Peyer's patch (tissue), 4 donors: ENCODE measurements at regions not wholly inside any gene's neighbourhood (a gene's known extent, or its start where the extent isn't known, plus 50 kb on each side); places are given as distances from the start of the nearest gene placed in this dataset.

Experiments used
- DNase-seq, 3 donors: peaks; one replicate each; pipeline ENCODE4 v3.0.0-alpha.2; 2017 to 2019
- H3K27ac ChIP-seq, 4 donors: fragments of 200-600 bp; sonication (generic); one replicate each; pipeline ENCODE4 v1.5.1; 2016 to 2019
- H3K27me3 ChIP-seq, 2 donors: fragments of 200-600 bp; sonication (generic); one replicate each; pipeline ENCODE4 v1.5.1; 2019
- H3K36me3 ChIP-seq, 3 donors: fragments of 200-600 bp; sonication (generic); one replicate each; pipeline ENCODE4 v1.5.1; 2016 to 2019
- H3K4me1 ChIP-seq, 4 donors: fragments of 200-600 bp; sonication (generic); one replicate each; pipeline ENCODE4 v1.5.1; 2016 to 2019
- H3K4me3 ChIP-seq, 4 donors: fragments of 200-600 bp; sonication (generic); 1 replicate in 3 of 4; 2 replicates in 1 of 4; pipeline ENCODE4 v1.5.1; 2016 to 2019; ENCODE audit warnings: mild to moderate bottlenecking in 1 of 4
- H3K9me3 ChIP-seq, 4 donors: fragments of 200-600 bp; sonication (generic); one replicate each; pipeline ENCODE4 v1.5.1; 2016 to 2019; ENCODE audit warnings: mild to moderate bottlenecking in 1 of 4
- CTCF ChIP-seq, 6 experiments: fragments of 450-650 bp in 4 of 6; fragments of 200-600 bp in 2 of 6; sonication (generic) in 1 of 6; IDR thresholded peaks; one replicate each; pipeline ENCODE4 v1.5.1; 2017 to 2019; ENCODE audit warnings: antibody characterized with exemption in 6 of 6, mild to moderate bottlenecking in 3 of 6, moderate library complexity in 1 of 6
- POLR2A ChIP-seq, 2 donors: fragments of 450-650 bp; IDR thresholded peaks; one replicate each; pipeline ENCODE4 v1.5.1; 2017; ENCODE audit warnings: antibody characterized with exemption in 2 of 2, mild to moderate bottlenecking in 2 of 2, moderate library complexity in 2 of 2

DNA sequence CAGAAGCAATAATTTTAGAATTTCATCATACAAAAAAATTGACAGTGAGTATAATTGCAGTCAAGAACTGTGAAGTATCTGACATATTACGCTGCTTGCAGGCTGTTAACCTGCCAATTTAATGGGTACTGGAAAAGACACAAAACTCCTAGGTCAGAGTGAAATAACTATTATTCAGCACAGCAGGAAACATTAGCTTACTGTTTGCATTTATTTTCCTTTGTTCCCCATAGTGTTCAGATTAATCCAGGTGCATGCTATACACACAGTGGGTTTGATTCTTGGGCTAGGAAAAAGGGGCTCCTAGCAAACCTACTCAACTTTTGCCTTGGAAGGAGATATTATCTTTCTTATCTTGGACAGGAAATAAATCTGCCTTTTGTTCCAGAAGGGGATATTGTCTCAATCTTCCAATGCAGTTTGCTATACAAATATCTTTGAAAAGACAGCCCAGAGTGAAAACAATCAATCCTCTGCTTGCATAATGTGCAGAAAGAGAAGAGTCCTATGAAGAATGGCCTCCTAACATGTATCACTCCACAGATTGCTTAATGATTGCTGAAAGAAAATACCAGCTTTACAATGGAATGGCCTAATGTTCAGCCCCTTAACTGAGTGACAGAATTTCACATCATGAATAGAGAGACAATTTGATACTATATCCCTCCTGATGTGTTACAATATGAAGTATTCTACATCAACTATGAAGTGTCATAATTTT lies 443.4 kb downstream of the TBC1D4 start:
- Histone ChIP-seq H3K27me3 (no peaks in the 10 kb centered on the region), H3K4me3 (no peak overlapping the region), H3K27ac (no peak overlapping the region), H3K36me3 (no peaks in the 10 kb centered on the region), H3K4me1 (no peaks in the 10 kb centered on the region), H3K9me3 (peaks cover 0 to 5% (median 0%) of the 10 kb centered on the region in 4 donors)
- no peak for DNase-seq
- TF ChIP-seq CTCF (IDR thresholded peaks at IDR 0.05) (no peak), POLR2A (IDR thresholded peaks at IDR 0.05) (no peak)

GRCh38 chr13:75025956-75026355 lies 456.0 kb downstream of the TBC1D4 start:
- no peaks in the 10 kb centered on the region for H3K27me3 ChIP-seq
- no peaks in the 10 kb centered on the region for H3K4me1 ChIP-seq
- H3K9me3 ChIP-seq = no peaks in the 10 kb centered on the region
- H3K27ac ChIP-seq = no peak overlapping the region
- DNase-seq = no peak
- no peak overlapping the region for H3K4me3 ChIP-seq
- no peak for TF ChIP-seq POLR2A (IDR thresholded peaks at IDR 0.05)
- no peak for TF ChIP-seq CTCF (IDR thresholded peaks at IDR 0.05)
- no peaks in the 10 kb centered on the region for H3K36me3 ChIP-seq

GRCh38 chr13:75024602-75025001 lies 457.4 kb downstream of the TBC1D4 start:
- H3K27me3 ChIP-seq = no peaks in the 10 kb centered on the region
- H3K9me3 ChIP-seq = no peaks in the 10 kb centered on the region
- no peaks in the 10 kb centered on the region for H3K4me1 ChIP-seq
- DNase-seq = no peak
- H3K27ac ChIP-seq = no peak overlapping the region
- H3K4me3 ChIP-seq = no peak overlapping the region
- no peaks in the 10 kb centered on the region for H3K36me3 ChIP-seq
- TF ChIP-seq POLR2A (IDR thresholded peaks at IDR 0.05) (no peak), CTCF (IDR thresholded peaks at IDR 0.05) (no peak)

- no peaks in the 10 kb centered on the region for H3K9me3 ChIP-seq
- no peak overlapping the region for H3K27ac ChIP-seq
- no peak overlapping the region for H3K4me3 ChIP-seq
- no peaks in the 10 kb centered on the region for H3K4me1 ChIP-seq
- TF ChIP-seq CTCF (IDR thresholded peaks at IDR 0.05) = no peak
- TF ChIP-seq POLR2A (IDR thresholded peaks at IDR 0.05) = no peak
- DNase-seq = no peak
- H3K27me3 ChIP-seq = no peaks in the 10 kb centered on the region
- H3K36me3 ChIP-seq = no peaks in the 10 kb centered on the region
Measured at GRCh38 chr13:75023609-75024008, 458.4 kb downstream of the TBC1D4 start.

DNA sequence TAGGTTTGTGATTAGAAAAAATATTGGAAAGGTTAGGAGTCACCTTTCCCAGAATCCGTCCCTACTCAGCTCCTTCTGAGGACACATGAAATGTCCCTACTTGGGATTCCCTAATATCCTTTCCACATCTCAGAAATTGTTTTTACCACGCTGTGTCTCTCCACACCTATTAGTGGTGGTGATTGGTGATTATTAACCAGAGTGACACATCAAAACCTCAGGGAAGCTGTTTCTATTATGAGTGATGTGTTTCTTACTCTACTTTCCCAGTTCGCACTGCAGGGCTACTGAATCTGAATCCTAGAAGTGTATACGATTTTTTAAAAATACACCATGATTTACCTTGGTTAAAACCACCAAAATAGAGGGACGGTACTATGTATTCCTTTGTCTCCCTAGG lies 460.8 kb downstream of the TBC1D4 start:
- Histone ChIP-seq H3K4me3 (no peak overlapping the region), H3K4me1 (no peaks in the 10 kb centered on the region), H3K36me3 (no peaks in the 10 kb centered on the region), H3K27ac (no peak overlapping the region), H3K9me3 (no peaks in the 10 kb centered on the region), H3K27me3 (no peaks in the 10 kb centered on the region)
- DNase-seq = no peak
- no peak for TF ChIP-seq CTCF (IDR thresholded peaks at IDR 0.05)
- no peak for TF ChIP-seq POLR2A (IDR thresholded peaks at IDR 0.05)

- DNase-seq = no peak
- Histone ChIP-seq H3K9me3 (no peaks in the 10 kb centered on the region), H3K27me3 (no peaks in the 10 kb centered on the region), H3K4me1 (no peaks in the 10 kb centered on the region), H3K4me3 (no peak overlapping the region), H3K27ac (no peak overlapping the region), H3K36me3 (no peaks in the 10 kb centered on the region)
- no peak for TF ChIP-seq CTCF (IDR thresholded peaks at IDR 0.05)
- TF ChIP-seq POLR2A (IDR thresholded peaks at IDR 0.05) = no peak
Measured at GRCh38 chr13:75016225-75016624, 465.7 kb downstream of the TBC1D4 start.
